ENCODE measurements at regions not wholly inside any gene's neighbourhood (a gene's known extent, or its start where the extent isn't known, plus 50 kb on each side); places are given as distances from the start of the nearest gene placed in this dataset.

GRCh38 chr7:25965405-25966123 lies 186.4 kb upstream of the NFE2L3 start:
- Histone ChIP-seq H3K79me2 (ENCODE audit: control insufficient read depth, insufficient read depth, low read length) (no peaks in the 10 kb centered on the region), H3K4me2 (replicated peaks; ENCODE audit: low read depth, low read length, poor library complexity, severe bottlenecking) (no peak overlapping the region), H2AFZ (ENCODE audit: insufficient read depth, low read depth, low read length, poor library complexity, severe bottlenecking) (no peak overlapping the region), H3K4me1 (ENCODE audit: control insufficient read depth in 2 of 2, insufficient read depth in 2 of 2, low read length in 2 of 2) (peaks cover 30 to 42% of the 10 kb centered on the region in 2 donors), H3K9me3 (ENCODE audit: control extremely low read depth in 1 of 3, control insufficient read depth in 2 of 3, insufficient read depth in 1 of 3, low read length in 2 of 3) (peaks cover 0 to 8% (median 2%) of the 10 kb centered on the region in 3 donors), H3K4me3 (ENCODE audit: control extremely low read depth in 1 of 5, extremely low read depth in 1 of 5, insufficient read depth in 1 of 5, low read depth in 2 of 5, low read length in 4 of 5) (no peak overlapping the region), H3K27ac (ENCODE audit: low read length in 2 of 2) (no peak overlapping the region), H3K27me3 (replicated peaks in 1 of 4; ENCODE audit: control extremely low read depth in 1 of 4, control insufficient read depth in 3 of 4, insufficient read depth in 4 of 4, low read length in 3 of 4) (peaks cover 0 to 22% (median 8%) of the 10 kb centered on the region in 4 experiments), H3K9ac (ENCODE audit: low read length) (no peak overlapping the region), H4K20me1 (ENCODE audit: control insufficient read depth, insufficient read depth, low read length, poor library complexity, severe bottlenecking) (no peaks in the 10 kb centered on the region), H3K36me3 (replicated peaks in 1 of 2; ENCODE audit: control extremely low read depth in 1 of 2, control insufficient read depth in 1 of 2, extremely low read depth in 1 of 2, insufficient read depth in 2 of 2, low read length in 1 of 2) (no peaks in the 10 kb centered on the region)
- Mint-ChIP-seq H3K27me3 (peaks cover 27% of the 10 kb centered on the region), H3K27ac (no peak overlapping the region), H3K9me3 (ENCODE audit: insufficient read depth) (no peaks in the 10 kb centered on the region), H3K4me3 (no peak overlapping the region), H3K4me1 (peaks cover 41% of the 10 kb centered on the region)
- ChIA-PET CTCF (interaction anchor here (0.6 to 1.6 kb wide), 2 partner anchors 12 to 26 kb away, joined by 3 to 7 read pairs; no protein-coding TSS in a partner anchor), POLR2A (no interaction called here)
- TF ChIP-seq, protein P1, sequence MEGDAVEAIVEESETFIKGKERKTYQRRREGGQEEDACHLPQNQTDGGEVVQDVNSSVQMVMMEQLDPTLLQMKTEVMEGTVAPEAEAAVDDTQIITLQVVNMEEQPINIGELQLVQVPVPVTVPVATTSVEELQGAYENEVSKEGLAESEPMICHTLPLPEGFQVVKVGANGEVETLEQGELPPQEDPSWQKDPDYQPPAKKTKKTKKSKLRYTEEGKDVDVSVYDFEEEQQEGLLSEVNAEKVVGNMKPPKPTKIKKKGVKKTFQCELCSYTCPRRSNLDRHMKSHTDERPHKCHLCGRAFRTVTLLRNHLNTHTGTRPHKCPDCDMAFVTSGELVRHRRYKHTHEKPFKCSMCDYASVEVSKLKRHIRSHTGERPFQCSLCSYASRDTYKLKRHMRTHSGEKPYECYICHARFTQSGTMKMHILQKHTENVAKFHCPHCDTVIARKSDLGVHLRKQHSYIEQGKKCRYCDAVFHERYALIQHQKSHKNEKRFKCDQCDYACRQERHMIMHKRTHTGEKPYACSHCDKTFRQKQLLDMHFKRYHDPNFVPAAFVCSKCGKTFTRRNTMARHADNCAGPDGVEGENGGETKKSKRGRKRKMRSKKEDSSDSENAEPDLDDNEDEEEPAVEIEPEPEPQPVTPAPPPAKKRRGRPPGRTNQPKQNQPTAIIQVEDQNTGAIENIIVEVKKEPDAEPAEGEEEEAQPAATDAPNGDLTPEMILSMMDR (IDR thresholded peaks at IDR 0.05): no peak
- no peak for TF ChIP-seq EZH2 (IDR thresholded peaks at IDR 0.05; ENCODE audit: borderline replicate concordance, insufficient read depth, low read depth, low read length, poor library complexity, severe bottlenecking)
- intact Hi-C loops (cut with micrococcal nuclease): loop anchor here (5.0 to 10.0 kb wide), 3 partner anchors 187 to 429 kb away; partner anchors contain the start of genes NFE2L3 and SNX10
- WGBS (ENCODE audit: insufficient coverage): no CpG with 5 or more reads among the region's 6 CpGs
- ATAC-seq (ENCODE audit: low read depth) (no peak), DNase-seq (no peak)

- POLR2A ChIA-PET: no interaction called here
- H3K4me2 ChIP-seq (replicated peaks; ENCODE audit: low read depth, low read length, poor library complexity, severe bottlenecking): no peak overlapping the region
- intact Hi-C loops (cut with micrococcal nuclease): loop anchor here (5.0 to 10.0 kb wide), 3 partner anchors 186 to 428 kb away; partner anchors contain the start of genes NFE2L3 and SNX10
These were observed 185.5 kb upstream of the NFE2L3 start for GRCh38 chr7:25966469-25966868.

More at GRCh38 chr7:25966469-25966868, 185.5 kb upstream of the NFE2L3 start:
- no peak for ATAC-seq (ENCODE audit: low read depth)
- Histone ChIP-seq H3K79me2 (ENCODE audit: control insufficient read depth, insufficient read depth, low read length) (no peaks in the 10 kb centered on the region), H2AFZ (ENCODE audit: insufficient read depth, low read depth, low read length, poor library complexity, severe bottlenecking) (no peak overlapping the region), H3K9me3 (ENCODE audit: control extremely low read depth in 1 of 3, control insufficient read depth in 2 of 3, insufficient read depth in 1 of 3, low read length in 2 of 3) (peaks cover 0 to 8% (median 0%) of the 10 kb centered on the region in 3 donors), H3K9ac (ENCODE audit: low read length) (no peak overlapping the region), H3K36me3 (replicated peaks in 1 of 2; ENCODE audit: control extremely low read depth in 1 of 2, control insufficient read depth in 1 of 2, extremely low read depth in 1 of 2, insufficient read depth in 2 of 2, low read length in 1 of 2) (no peaks in the 10 kb centered on the region), H4K20me1 (ENCODE audit: control insufficient read depth, insufficient read depth, low read length, poor library complexity, severe bottlenecking) (no peaks in the 10 kb centered on the region), H3K4me3 (ENCODE audit: control extremely low read depth in 1 of 5, extremely low read depth in 1 of 5, insufficient read depth in 1 of 5, low read depth in 2 of 5, low read length in 4 of 5) (no peak overlapping the region), H3K27ac (ENCODE audit: low read length in 2 of 2) (no peak overlapping the region), H3K4me1 (ENCODE audit: control insufficient read depth in 2 of 2, insufficient read depth in 2 of 2, low read length in 2 of 2) (peaks cover 30 to 42% of the 10 kb centered on the region in 2 donors), H3K27me3 (replicated peaks in 1 of 4; ENCODE audit: control extremely low read depth in 1 of 4, control insufficient read depth in 3 of 4, insufficient read depth in 4 of 4, low read length in 3 of 4) (peaks cover 0 to 28% (median 8%) of the 10 kb centered on the region in 4 experiments)
- Mint-ChIP-seq H3K27ac (no peak overlapping the region), H3K27me3 (peaks cover 27% of the 10 kb centered on the region), H3K4me3 (no peak overlapping the region), H3K4me1 (peaks cover 39% of the 10 kb centered on the region), H3K9me3 (ENCODE audit: insufficient read depth) (no peaks in the 10 kb centered on the region)
- CTCF ChIA-PET: interaction anchor here (0.5 kb wide), 1 partner anchor 11 kb away, joined by 4 read pairs; no protein-coding TSS in a partner anchor
- DNase-seq: no peak
- TF ChIP-seq, protein P1 (IDR thresholded peaks at IDR 0.05): no peak
- no peak for TF ChIP-seq EZH2 (IDR thresholded peaks at IDR 0.05; ENCODE audit: borderline replicate concordance, insufficient read depth, low read depth, low read length, poor library complexity, severe bottlenecking)
